Cardiac muscle cell (in vitro differentiated cells and primary cell): ENCODE measurements at regions not wholly inside any gene's neighbourhood (a gene's known extent, or its start where the extent isn't known, plus 50 kb on each side); places are given as distances from the start of the nearest gene placed in this dataset.

Experiments used
- DNase-seq, 2 donors: peaks; one replicate each; pipeline versions ENCODE4 v3.0.0 to v3.0.0-alpha.2; 2010 to 2017; ENCODE audit warnings: low read depth in 1 of 2, low spot score in 1 of 2
- H3K27ac ChIP-seq: fragments of 200-600 bp; sonication (generic); 2 replicates; pipeline ENCODE4 v1.5.1; 2016
- H3K27me3 ChIP-seq: fragments of 200-600 bp; sonication (generic); 2 replicates; pipeline ENCODE4 v1.6.0; 2016; ENCODE audit warnings: control low read depth
- H3K36me3 ChIP-seq: fragments of 200-600 bp; sonication (generic); 2 replicates; pipeline ENCODE4 v1.5.1; 2016; ENCODE audit warnings: control low read depth
- H3K4me1 ChIP-seq: fragments of 200-600 bp; sonication (generic); 2 replicates; pipeline ENCODE4 v1.8.1; 2017; ENCODE audit warnings: low read depth, mild to moderate bottlenecking, mixed run types
- H3K4me3 ChIP-seq: fragments of 200-600 bp; sonication (generic); 2 replicates; pipeline ENCODE4 v1.5.1; 2016; ENCODE audit warnings: mild to moderate bottlenecking
- H3K9me3 ChIP-seq: fragments of 200-600 bp; sonication (generic); 2 replicates; pipeline ENCODE4 v1.5.1; 2017; ENCODE audit warnings: low read depth, mild to moderate bottlenecking, control low read depth
- TF ChIP-seq, protein P1 (sequence below): IDR thresholded peaks from 2 replicates; pipeline ENCODE4 v1.5.1; 2012; ENCODE audit warnings: low read depth, mild to moderate bottlenecking, low read length

DNA sequence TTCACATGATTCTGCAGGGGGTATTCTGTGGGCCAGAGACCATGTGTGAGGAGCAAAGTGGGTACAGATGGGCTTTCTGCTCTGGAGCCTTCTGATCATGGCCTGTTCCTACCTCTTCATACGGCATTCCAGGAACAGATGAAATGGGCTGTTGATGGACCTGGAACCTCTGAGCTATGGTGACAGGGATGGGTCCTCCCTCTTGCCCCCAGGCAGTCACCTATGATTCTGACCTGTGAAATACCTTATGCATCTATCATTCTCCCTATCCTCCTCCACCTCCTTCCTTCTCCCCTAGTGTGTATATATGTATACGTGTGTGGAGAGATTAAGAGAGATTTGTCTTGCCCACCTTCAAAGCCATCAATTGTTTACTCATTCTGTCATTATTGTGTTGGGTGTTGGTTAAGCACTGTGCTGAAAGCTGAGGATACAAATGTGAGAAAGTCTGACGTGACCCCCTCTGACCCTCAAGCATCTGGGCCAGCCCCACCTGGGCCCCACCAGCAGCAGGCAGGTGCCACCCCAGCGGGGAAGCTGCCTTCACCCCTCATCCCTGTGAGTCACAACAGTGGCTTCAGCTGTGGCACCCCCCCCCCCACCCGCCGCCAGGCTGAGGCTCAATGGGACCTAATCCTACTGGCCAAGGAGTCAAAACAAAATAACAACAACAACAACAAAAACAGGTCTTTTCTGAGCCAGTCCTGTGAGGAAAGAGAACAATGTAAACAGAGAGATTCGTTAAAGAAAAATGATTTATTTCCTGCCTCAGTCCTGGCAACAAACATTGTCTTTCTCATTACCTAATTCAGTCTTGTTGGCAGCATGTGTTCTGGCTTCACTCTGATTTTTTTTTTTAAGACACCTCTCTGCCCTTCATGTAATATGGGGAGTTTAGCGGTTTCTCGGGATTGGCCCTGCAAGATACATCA lies 103.8 kb upstream of the CDC42EP3 start:
- Histone ChIP-seq H3K4me3 (no peak overlapping the region), H3K9me3 (no peaks in the 10 kb centered on the region), H3K27me3 (no peaks in the 10 kb centered on the region), H3K36me3 (no peaks in the 10 kb centered on the region), H3K4me1 (peaks cover 5% of the 10 kb centered on the region), H3K27ac (no peak overlapping the region)
- DNase-seq: no peak
- TF ChIP-seq, protein P1, sequence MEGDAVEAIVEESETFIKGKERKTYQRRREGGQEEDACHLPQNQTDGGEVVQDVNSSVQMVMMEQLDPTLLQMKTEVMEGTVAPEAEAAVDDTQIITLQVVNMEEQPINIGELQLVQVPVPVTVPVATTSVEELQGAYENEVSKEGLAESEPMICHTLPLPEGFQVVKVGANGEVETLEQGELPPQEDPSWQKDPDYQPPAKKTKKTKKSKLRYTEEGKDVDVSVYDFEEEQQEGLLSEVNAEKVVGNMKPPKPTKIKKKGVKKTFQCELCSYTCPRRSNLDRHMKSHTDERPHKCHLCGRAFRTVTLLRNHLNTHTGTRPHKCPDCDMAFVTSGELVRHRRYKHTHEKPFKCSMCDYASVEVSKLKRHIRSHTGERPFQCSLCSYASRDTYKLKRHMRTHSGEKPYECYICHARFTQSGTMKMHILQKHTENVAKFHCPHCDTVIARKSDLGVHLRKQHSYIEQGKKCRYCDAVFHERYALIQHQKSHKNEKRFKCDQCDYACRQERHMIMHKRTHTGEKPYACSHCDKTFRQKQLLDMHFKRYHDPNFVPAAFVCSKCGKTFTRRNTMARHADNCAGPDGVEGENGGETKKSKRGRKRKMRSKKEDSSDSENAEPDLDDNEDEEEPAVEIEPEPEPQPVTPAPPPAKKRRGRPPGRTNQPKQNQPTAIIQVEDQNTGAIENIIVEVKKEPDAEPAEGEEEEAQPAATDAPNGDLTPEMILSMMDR: no peak

DNA sequence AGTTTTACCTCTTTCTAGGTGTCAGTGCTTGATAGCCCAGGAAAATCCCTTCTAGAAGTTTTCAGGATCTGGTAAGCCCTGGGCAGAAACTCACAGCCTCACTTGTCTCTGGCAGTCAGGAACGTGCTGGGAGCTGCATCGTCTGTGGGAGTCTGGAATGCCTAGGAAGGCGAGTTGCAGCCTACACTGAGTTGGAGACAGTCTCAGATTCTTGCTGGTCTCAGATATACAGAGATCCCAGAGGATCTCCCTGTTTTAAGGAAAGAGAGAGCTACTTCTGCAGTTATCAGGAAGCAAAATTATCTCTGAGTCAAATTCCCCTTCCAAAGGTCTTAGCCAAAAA lies 104.4 kb upstream of the CDC42EP3 start:
- peak in 1 of 2 donors; percentile 86 for DNase-seq
- H3K36me3 ChIP-seq: no peaks in the 10 kb centered on the region
- peaks cover 5% of the 10 kb centered on the region for H3K4me1 ChIP-seq
- no peaks in the 10 kb centered on the region for H3K27me3 ChIP-seq
- H3K4me3 ChIP-seq: no peak overlapping the region
- no peak overlapping the region for H3K27ac ChIP-seq
- no peaks in the 10 kb centered on the region for H3K9me3 ChIP-seq
- TF ChIP-seq, protein P1: no peak

DNA sequence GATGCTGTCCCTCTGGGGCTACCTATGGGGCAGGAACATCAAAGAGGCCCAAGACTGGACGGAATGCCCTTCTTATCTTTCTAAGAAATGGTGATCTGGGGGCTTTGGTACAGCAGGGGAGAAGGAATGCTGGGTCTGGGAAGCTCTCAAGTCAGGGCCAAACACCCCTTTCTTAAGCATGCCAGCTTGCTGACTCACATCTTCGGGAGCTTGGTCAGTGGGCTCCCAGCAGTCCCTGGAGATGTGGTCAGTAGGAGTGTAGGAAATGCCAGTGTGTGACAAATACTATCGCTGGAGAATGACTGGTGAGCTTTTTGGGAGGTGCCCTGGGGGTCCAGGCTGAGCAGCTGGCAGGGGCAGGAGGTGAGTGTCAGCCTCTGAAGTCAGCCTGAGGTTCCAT lies 105.0 kb upstream of the CDC42EP3 start:
- Histone ChIP-seq H3K4me1 (peaks cover 5% of the 10 kb centered on the region), H3K4me3 (no peak overlapping the region), H3K9me3 (no peaks in the 10 kb centered on the region), H3K36me3 (no peaks in the 10 kb centered on the region), H3K27me3 (no peaks in the 10 kb centered on the region), H3K27ac (no peak overlapping the region)
- peak in 1 of 2 donors; percentile 88 for DNase-seq
- TF ChIP-seq, protein P1: no peak

DNA sequence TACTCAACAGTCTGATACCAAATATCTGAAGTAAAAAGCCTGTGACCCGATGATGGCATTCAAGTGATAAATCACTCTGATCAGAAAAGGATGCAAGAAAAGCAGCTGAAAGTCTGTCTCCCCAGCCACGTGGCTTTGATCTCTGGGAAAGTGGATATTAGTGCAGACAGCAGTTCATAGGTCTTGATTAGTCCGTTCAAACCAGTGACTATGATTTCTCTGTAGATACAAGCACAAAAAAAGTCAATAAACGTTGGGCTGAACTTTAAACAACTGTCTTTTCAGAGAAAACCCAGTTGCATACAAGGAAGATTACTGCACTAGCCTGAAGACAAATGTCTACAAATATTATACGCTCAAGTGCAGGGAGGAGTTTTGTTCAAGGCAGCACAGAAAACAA lies 107.7 kb upstream of the CDC42EP3 start:
- H3K27ac ChIP-seq: no peak overlapping the region
- no peak for DNase-seq
- no peak overlapping the region for H3K4me3 ChIP-seq
- peaks cover 8% of the 10 kb centered on the region for H3K4me1 ChIP-seq
- H3K27me3 ChIP-seq: no peaks in the 10 kb centered on the region
- no peaks in the 10 kb centered on the region for H3K9me3 ChIP-seq
- no peaks in the 10 kb centered on the region for H3K36me3 ChIP-seq
- TF ChIP-seq, protein P1: no peak

DNA sequence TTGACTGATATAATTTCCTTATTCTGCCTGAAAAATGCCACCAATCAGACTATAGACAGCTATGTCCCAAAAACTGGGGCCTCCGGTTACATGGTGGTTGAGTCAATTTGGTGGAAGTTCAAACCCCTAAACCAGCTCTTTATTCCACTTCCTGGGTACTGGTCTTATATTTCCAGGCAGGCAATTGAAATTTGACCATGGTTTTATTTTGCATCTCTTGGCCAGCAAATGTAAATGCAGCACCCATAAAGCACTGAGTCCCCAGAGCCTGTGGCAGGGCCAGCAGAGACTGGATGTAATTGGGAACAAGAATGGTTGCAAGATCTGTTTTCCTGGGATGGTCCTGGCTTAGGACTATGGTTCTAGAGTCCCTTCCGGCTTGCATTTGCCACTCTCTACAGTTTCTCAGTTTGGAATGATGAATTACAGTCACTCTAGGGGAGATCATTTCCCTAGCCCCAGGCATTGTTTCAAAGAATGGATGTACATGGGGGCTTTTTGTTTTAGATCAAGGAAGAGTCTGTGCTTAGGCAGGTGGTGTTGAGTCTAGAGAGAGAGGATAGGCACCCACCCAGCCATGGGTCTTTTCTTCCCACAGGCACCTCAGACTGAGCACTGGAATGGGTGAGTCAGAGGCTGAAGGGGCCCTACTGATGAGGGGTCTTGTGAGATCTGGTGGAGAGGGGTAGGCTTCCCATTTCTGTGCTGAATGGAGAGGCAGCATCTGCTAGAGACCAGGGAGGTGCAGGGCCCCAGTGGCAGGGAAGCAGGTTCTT lies 108.4 kb upstream of the CDC42EP3 start:
- H3K27ac ChIP-seq: no peak overlapping the region
- H3K27me3 ChIP-seq: no peaks in the 10 kb centered on the region
- no peak overlapping the region for H3K4me3 ChIP-seq
- no peak for DNase-seq
- TF ChIP-seq, protein P1: no peak
- no peaks in the 10 kb centered on the region for H3K36me3 ChIP-seq
- H3K9me3 ChIP-seq: no peaks in the 10 kb centered on the region
- H3K4me1 ChIP-seq: peaks cover 8% of the 10 kb centered on the region
